ENCODE measurements at regions not wholly inside any gene's neighbourhood (a gene's known extent, or its start where the extent isn't known, plus 50 kb on each side); places are given as distances from the start of the nearest gene placed in this dataset.

DNA sequence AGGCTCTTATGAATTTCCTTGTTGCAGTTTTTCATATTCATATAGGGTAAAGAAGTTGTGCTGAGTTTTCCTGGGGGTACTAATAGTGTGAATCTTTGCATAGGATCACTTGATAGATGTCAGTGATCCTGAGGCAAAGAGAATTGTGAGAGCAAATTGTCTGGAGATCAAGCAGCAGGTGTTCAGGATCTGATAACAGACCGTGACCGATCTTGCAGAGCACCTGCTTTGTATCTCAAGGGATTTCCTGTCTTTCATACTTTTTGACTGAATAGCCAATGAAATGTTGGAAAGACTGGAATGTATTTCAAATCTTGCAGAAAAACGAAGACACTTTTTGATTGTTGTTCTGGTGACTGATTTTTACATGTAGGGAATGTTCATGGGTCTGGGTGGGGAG lies 914.5 kb downstream of the STIM2 start:
- DNase-seq (ENCODE audit: low read depth) = no peak
- TF ChIP-seq, protein P1, sequence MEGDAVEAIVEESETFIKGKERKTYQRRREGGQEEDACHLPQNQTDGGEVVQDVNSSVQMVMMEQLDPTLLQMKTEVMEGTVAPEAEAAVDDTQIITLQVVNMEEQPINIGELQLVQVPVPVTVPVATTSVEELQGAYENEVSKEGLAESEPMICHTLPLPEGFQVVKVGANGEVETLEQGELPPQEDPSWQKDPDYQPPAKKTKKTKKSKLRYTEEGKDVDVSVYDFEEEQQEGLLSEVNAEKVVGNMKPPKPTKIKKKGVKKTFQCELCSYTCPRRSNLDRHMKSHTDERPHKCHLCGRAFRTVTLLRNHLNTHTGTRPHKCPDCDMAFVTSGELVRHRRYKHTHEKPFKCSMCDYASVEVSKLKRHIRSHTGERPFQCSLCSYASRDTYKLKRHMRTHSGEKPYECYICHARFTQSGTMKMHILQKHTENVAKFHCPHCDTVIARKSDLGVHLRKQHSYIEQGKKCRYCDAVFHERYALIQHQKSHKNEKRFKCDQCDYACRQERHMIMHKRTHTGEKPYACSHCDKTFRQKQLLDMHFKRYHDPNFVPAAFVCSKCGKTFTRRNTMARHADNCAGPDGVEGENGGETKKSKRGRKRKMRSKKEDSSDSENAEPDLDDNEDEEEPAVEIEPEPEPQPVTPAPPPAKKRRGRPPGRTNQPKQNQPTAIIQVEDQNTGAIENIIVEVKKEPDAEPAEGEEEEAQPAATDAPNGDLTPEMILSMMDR (IDR thresholded peaks at IDR 0.05; ENCODE audit: insufficient read depth, low read depth, low read length, missing control alignments) = no peak
- no peak overlapping the region for H3K4me3 ChIP-seq (ENCODE audit: low read length)

GRCh38 chr4:27779827-27780226 lies 919.2 kb downstream of the STIM2 start:
- no peak for DNase-seq (ENCODE audit: low read depth)
- H3K4me3 ChIP-seq (ENCODE audit: low read length) = no peak overlapping the region

DNA sequence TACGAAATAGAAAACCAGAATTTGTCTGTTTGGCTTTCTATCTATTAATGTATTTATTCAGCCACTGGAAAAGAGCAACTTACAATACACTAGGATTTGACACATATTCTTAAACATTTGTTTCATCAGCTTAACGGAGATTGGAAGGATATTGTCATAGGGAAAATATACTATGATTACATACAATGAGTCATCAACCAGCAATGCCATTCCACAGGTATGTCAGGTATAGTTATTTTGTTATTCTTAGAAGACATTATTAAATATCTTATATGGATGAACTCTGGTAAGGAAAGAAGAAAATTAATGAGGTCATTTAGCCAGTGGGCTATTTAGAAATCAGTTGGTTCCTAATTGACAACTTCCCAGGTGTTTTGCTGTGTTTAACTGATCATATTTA lies 926.6 kb downstream of the STIM2 start:
- TF ChIP-seq, protein P1 (IDR thresholded peaks at IDR 0.05; ENCODE audit: insufficient read depth, low read depth, low read length, missing control alignments) = no peak
- peak; percentile 90 for DNase-seq (ENCODE audit: low read depth)
- H3K4me3 ChIP-seq (ENCODE audit: low read length) = no peak overlapping the region

More at GRCh38 chr4:27779827-27780226, 919.2 kb downstream of the STIM2 start:
- TF ChIP-seq, protein P1 (IDR thresholded peaks at IDR 0.05; ENCODE audit: insufficient read depth, low read depth, low read length, missing control alignments) = no peak

- DNase-seq (ENCODE audit: low read depth) = peak; percentile 38
- no peak overlapping the region for H3K4me3 ChIP-seq (ENCODE audit: low read length)
- TF ChIP-seq, protein P1 (IDR thresholded peaks at IDR 0.05; ENCODE audit: insufficient read depth, low read depth, low read length, missing control alignments) = no peak
Measured at GRCh38 chr4:27789773-27790172, 929.1 kb downstream of the STIM2 start.

- H3K4me3 ChIP-seq (ENCODE audit: low read length) = no peak overlapping the region
- DNase-seq (ENCODE audit: low read depth) = peak; percentile 70
- TF ChIP-seq, protein P1 (IDR thresholded peaks at IDR 0.05; ENCODE audit: insufficient read depth, low read depth, low read length, missing control alignments) = no peak
Measured at GRCh38 chr4:27790911-27791310, 930.3 kb downstream of the STIM2 start.

GRCh38 chr4:27791640-27792039 lies 931.0 kb downstream of the STIM2 start:
- TF ChIP-seq, protein P1 (IDR thresholded peaks at IDR 0.05; ENCODE audit: insufficient read depth, low read depth, low read length, missing control alignments) = no peak
- DNase-seq (ENCODE audit: low read depth) = no peak
- H3K4me3 ChIP-seq (ENCODE audit: low read length) = no peak overlapping the region

DNA sequence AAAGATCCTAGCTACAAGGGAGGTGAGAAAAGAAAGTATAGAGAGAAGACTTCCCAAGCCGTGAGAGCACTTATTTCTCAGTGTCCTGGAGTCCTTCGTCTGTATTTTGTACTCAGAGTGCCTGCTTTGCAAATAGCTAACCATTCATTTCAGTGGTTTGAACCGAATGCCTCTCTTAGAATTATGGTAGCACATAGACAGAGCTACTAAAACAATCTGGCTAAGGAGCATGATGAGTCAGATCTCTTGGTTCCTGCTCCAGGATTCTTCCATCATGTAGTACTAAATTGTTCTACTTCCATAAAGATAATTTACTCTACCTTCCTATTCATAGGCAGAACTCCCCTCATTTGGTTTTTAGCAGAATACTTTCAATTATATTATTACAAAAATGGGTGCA lies 946.6 kb downstream of the STIM2 start:
- DNase-seq (ENCODE audit: low read depth) = no peak
- H3K4me3 ChIP-seq (ENCODE audit: low read length) = no peak overlapping the region
- TF ChIP-seq, protein P1 (IDR thresholded peaks at IDR 0.05; ENCODE audit: insufficient read depth, low read depth, low read length, missing control alignments) = no peak
